HAP-1 (cell line): ENCODE measurements at regions not wholly inside any gene's neighbourhood (a gene's known extent, or its start where the extent isn't known, plus 50 kb on each side); places are given as distances from the start of the nearest gene placed in this dataset.

ENCODE experiments used
- DNase-seq, 2 experiments: peaks; one replicate each; pipeline ENCODE4 v3.0.0-alpha.2; 2016 to 2020; ENCODE audit warnings: low spot score in 2 of 2
- H3K27me3 ChIP-seq: fragments of 250-450 bp; sonication (Bioruptor Pico); 2 replicates; pipeline ENCODE4 v1.5.1; 2020; ENCODE audit warnings: low read depth, mild to moderate bottlenecking, moderate library complexity
- H3K36me3 ChIP-seq: fragments of 250-450 bp; sonication (Bioruptor Pico); replicated peaks from 2 replicates; pipeline ENCODE4 v1.5.1; 2020; ENCODE audit warnings: mild to moderate bottlenecking
- H3K4me1 ChIP-seq: fragments of 250-450 bp; sonication (Bioruptor Pico); 2 replicates; pipeline ENCODE4 v1.5.1; 2020; ENCODE audit warnings: mild to moderate bottlenecking
- H3K4me3 ChIP-seq: fragments of 250-450 bp; sonication (Bioruptor Pico); 2 replicates; pipeline ENCODE4 v1.5.1; 2020; ENCODE audit warnings: mild to moderate bottlenecking, moderate library complexity
- H3K9me3 ChIP-seq: fragments of 250-450 bp; sonication (Bioruptor Pico); 2 replicates; pipeline ENCODE4 v1.5.1; 2020; ENCODE audit warnings: mild to moderate bottlenecking, moderate library complexity
- in situ Hi-C: fragments of 300-500 bp; cut with MboI; formaldehyde crosslinking; loops from 3 replicates; pipeline ENCODE4 v1.14.3; 2020; ENCODE audit warnings: low sequenced_read_pairs, inconsistent platforms, mixed read lengths

- DNase-seq = no peak
- H3K4me1 ChIP-seq = no peaks in the 10 kb centered on the region
These were observed 472.1 kb upstream of the IGFBP3 start for GRCh38 chr7:46393142-46393541.

GRCh38 chr7:46391231-46392201 is 470.4 kb upstream of the IGFBP3 start:
- Histone ChIP-seq H3K9me3 (no peaks in the 10 kb centered on the region), H3K4me1 (no peaks in the 10 kb centered on the region), H3K36me3 (no peaks in the 10 kb centered on the region), H3K27me3 (no peaks in the 10 kb centered on the region), H3K4me3 (no peak overlapping the region)
- no peak for DNase-seq
- in situ Hi-C loops = no loop called here

More at GRCh38 chr7:46393142-46393541, 472.1 kb upstream of the IGFBP3 start:
- H3K9me3 ChIP-seq = no peaks in the 10 kb centered on the region
- H3K27me3 ChIP-seq = no peaks in the 10 kb centered on the region
- H3K36me3 ChIP-seq = no peaks in the 10 kb centered on the region
- in situ Hi-C loops = no loop called here
- H3K4me3 ChIP-seq = no peak overlapping the region

GRCh38 chr7:46390042-46390441 is 469.0 kb upstream of the IGFBP3 start:
- in situ Hi-C loops = no loop called here

GRCh38 chr7:46389146-46389545 is 468.1 kb upstream of the IGFBP3 start:
- H3K4me1 ChIP-seq = no peaks in the 10 kb centered on the region
- no peak for DNase-seq
- H3K4me3 ChIP-seq = no peak overlapping the region
- H3K27me3 ChIP-seq = no peaks in the 10 kb centered on the region
- in situ Hi-C loops = no loop called here
- H3K36me3 ChIP-seq = no peaks in the 10 kb centered on the region
- no peaks in the 10 kb centered on the region for H3K9me3 ChIP-seq

More at GRCh38 chr7:46390042-46390441, 469.0 kb upstream of the IGFBP3 start:
- no peaks in the 10 kb centered on the region for H3K4me1 ChIP-seq
- H3K4me3 ChIP-seq = no peak overlapping the region
- DNase-seq = no peak
- H3K9me3 ChIP-seq = no peaks in the 10 kb centered on the region
- no peaks in the 10 kb centered on the region for H3K27me3 ChIP-seq
- H3K36me3 ChIP-seq = no peaks in the 10 kb centered on the region

GRCh38 chr7:46387646-46388045 is 466.6 kb upstream of the IGFBP3 start:
- Histone ChIP-seq H3K36me3 (no peaks in the 10 kb centered on the region), H3K4me1 (no peaks in the 10 kb centered on the region), H3K9me3 (no peaks in the 10 kb centered on the region), H3K27me3 (no peaks in the 10 kb centered on the region), H3K4me3 (no peak overlapping the region)
- no peak for DNase-seq
- in situ Hi-C loops = no loop called here

- H3K27me3 ChIP-seq = no peaks in the 10 kb centered on the region
- H3K9me3 ChIP-seq = no peaks in the 10 kb centered on the region
- no peaks in the 10 kb centered on the region for H3K4me1 ChIP-seq
- no peaks in the 10 kb centered on the region for H3K36me3 ChIP-seq
- DNase-seq = no peak
- in situ Hi-C loops = no loop called here
- no peak overlapping the region for H3K4me3 ChIP-seq
These were observed 465.6 kb upstream of the IGFBP3 start for GRCh38 chr7:46386428-46387399.

- Histone ChIP-seq H3K4me3 (no peak overlapping the region), H3K4me1 (no peaks in the 10 kb centered on the region), H3K36me3 (no peaks in the 10 kb centered on the region), H3K9me3 (no peaks in the 10 kb centered on the region), H3K27me3 (no peaks in the 10 kb centered on the region)
- in situ Hi-C loops = no loop called here
- DNase-seq = no peak
These were observed 464.7 kb upstream of the IGFBP3 start for GRCh38 chr7:46385662-46386309.

GRCh38 chr7:46383605-46384004 is 462.5 kb upstream of the IGFBP3 start:
- Histone ChIP-seq H3K36me3 (no peaks in the 10 kb centered on the region), H3K9me3 (no peaks in the 10 kb centered on the region), H3K27me3 (no peaks in the 10 kb centered on the region), H3K4me3 (no peak overlapping the region), H3K4me1 (no peaks in the 10 kb centered on the region)
- DNase-seq = no peak
- in situ Hi-C loops = no loop called here

GRCh38 chr7:46369933-46370654 is 449.0 kb upstream of the IGFBP3 start:
- in situ Hi-C loops = no loop called here
- Histone ChIP-seq H3K36me3 (no peaks in the 10 kb centered on the region), H3K4me1 (no peaks in the 10 kb centered on the region), H3K4me3 (no peak overlapping the region), H3K27me3 (no peaks in the 10 kb centered on the region), H3K9me3 (no peaks in the 10 kb centered on the region)
- DNase-seq = no peak

GRCh38 chr7:46368871-46369270 is 447.8 kb upstream of the IGFBP3 start:
- in situ Hi-C loops = no loop called here
- DNase-seq = no peak
- no peaks in the 10 kb centered on the region for H3K27me3 ChIP-seq

GRCh38 chr7:46366526-46366925 is 445.5 kb upstream of the IGFBP3 start:
- Histone ChIP-seq H3K4me3 (no peak overlapping the region), H3K36me3 (no peaks in the 10 kb centered on the region), H3K27me3 (no peaks in the 10 kb centered on the region), H3K9me3 (no peaks in the 10 kb centered on the region), H3K4me1 (no peaks in the 10 kb centered on the region)
- DNase-seq = no peak
- in situ Hi-C loops = no loop called here

More at GRCh38 chr7:46368871-46369270, 447.8 kb upstream of the IGFBP3 start:
- Histone ChIP-seq H3K9me3 (no peaks in the 10 kb centered on the region), H3K36me3 (no peaks in the 10 kb centered on the region), H3K4me1 (no peaks in the 10 kb centered on the region), H3K4me3 (no peak overlapping the region)

GRCh38 chr7:46363688-46364087 is 442.6 kb upstream of the IGFBP3 start:
- H3K36me3 ChIP-seq = no peaks in the 10 kb centered on the region
- no peaks in the 10 kb centered on the region for H3K4me1 ChIP-seq
- H3K9me3 ChIP-seq = no peaks in the 10 kb centered on the region
- in situ Hi-C loops = no loop called here
- DNase-seq = no peak
- no peaks in the 10 kb centered on the region for H3K27me3 ChIP-seq
- no peak overlapping the region for H3K4me3 ChIP-seq

- H3K4me3 ChIP-seq = no peak overlapping the region
- DNase-seq = no peak
These were observed 439.7 kb upstream of the IGFBP3 start for GRCh38 chr7:46360811-46361210.

More at GRCh38 chr7:46360811-46361210, 439.7 kb upstream of the IGFBP3 start:
- in situ Hi-C loops = no loop called here
- Histone ChIP-seq H3K27me3 (no peaks in the 10 kb centered on the region), H3K9me3 (no peaks in the 10 kb centered on the region), H3K4me1 (no peaks in the 10 kb centered on the region), H3K36me3 (no peaks in the 10 kb centered on the region)
